Endothelial cell of umbilical vein (primary cell): ENCODE measurements at regions not wholly inside any gene's neighbourhood (a gene's known extent, or its start where the extent isn't known, plus 50 kb on each side); places are given as distances from the start of the nearest gene placed in this dataset.

ENCODE experiments used
- BruUV-seq: library from RNA; stranded (reverse); fragments of 400-500 nt; replicated peaks from 2 replicates; lab custom pipeline; 2021; lab: Mats Ljungman, UMichigan
- CTCF ChIA-PET: fragments of 300-600, 350-600 bp; sonication (Branson Sonifier 250); formaldehyde crosslinking; loops from one replicate; lab custom pipeline; 2021; ENCODE audit warnings: antibody characterized with exemption, inconsistent platforms; lab: Charles Lee
- POLR2A ChIA-PET: fragments of 300-600, 350-600 bp; sonication (Branson Sonifier 250); formaldehyde crosslinking; loops from one replicate; lab custom pipeline; 2021; ENCODE audit warnings: antibody characterized with exemption, inconsistent platforms; lab: Charles Lee
- DNase-seq: peaks from one replicate; pipeline ENCODE4 v3.0.0-alpha.2; 2011; ENCODE audit warnings: low read depth, low spot score
- FAIRE-seq: peaks from 2 replicates; lab custom pipeline; 2011; peaks lifted over from hg19 to GRCh38; lab: Jason Lieb, UNC
- H2AFZ ChIP-seq: 2 replicates; pipeline ENCODE4 v1.6.0; 2012; ENCODE audit warnings: low read depth, low read length, control low read depth, inconsistent platforms
- H3K27ac ChIP-seq: 2 replicates; pipeline ENCODE4 v1.5.1; 2011; ENCODE audit warnings: low read depth, mild to moderate bottlenecking, control low read depth, low read length, moderate library complexity; ENCODE audit not compliant: insufficient read depth
- H3K27me3 ChIP-seq, 2 experiments: 2 replicates each; pipeline versions ENCODE4 v1.6.0 to v1.6.1; 2011; ENCODE audit warnings: low read length in 2 of 2, mixed read lengths in 1 of 2; ENCODE audit not compliant: control insufficient read depth in 2 of 2, insufficient read depth in 2 of 2
- H3K36me3 ChIP-seq, 2 experiments: 2 replicates in 1 of 2; 3 replicates in 1 of 2; pipeline ENCODE4 v1.5.1; 2011; ENCODE audit warnings: low read length in 2 of 2, mild to moderate bottlenecking in 1 of 2, moderate library complexity in 1 of 2; ENCODE audit not compliant: control insufficient read depth in 2 of 2, insufficient read depth in 2 of 2; ENCODE audit errors: extremely low read depth in 1 of 2
- H3K4me1 ChIP-seq: 3 replicates; pipeline ENCODE4 v1.5.1; 2011; ENCODE audit warnings: mild to moderate bottlenecking, low read length; ENCODE audit not compliant: control insufficient read depth, insufficient read depth; ENCODE audit errors: extremely low read depth
- H3K4me2 ChIP-seq: 2 replicates; pipeline ENCODE4 v1.6.1; 2011; ENCODE audit warnings: low read length, control low read depth, mixed read lengths; ENCODE audit not compliant: insufficient read depth
- H3K4me3 ChIP-seq, 3 experiments: fragments of 200-600 bp in 1 of 3; sonication (generic), shearing (Covaris generic) in 1 of 3; replicated peaks in 1 of 3; 2 replicates each; pipeline ENCODE4 v1.5.1; 2011 to 2016; ENCODE audit warnings: control low read depth in 3 of 3, low read length in 3 of 3, mild to moderate bottlenecking in 2 of 3, inconsistent platforms in 1 of 3, low read depth in 1 of 3, moderate library complexity in 1 of 3; ENCODE audit not compliant: insufficient read depth in 1 of 3
- H3K79me2 ChIP-seq: 2 replicates; pipeline ENCODE4 v1.6.0; 2012; ENCODE audit warnings: low read length, inconsistent platforms; ENCODE audit not compliant: control insufficient read depth, insufficient read depth
- H3K9ac ChIP-seq: replicated peaks from 2 replicates; pipeline ENCODE3; 2011; ENCODE audit warnings: low read length, control low read depth; ENCODE audit not compliant: insufficient read depth; ENCODE audit errors: extremely low read depth
- H3K9me1 ChIP-seq: replicated peaks from 3 replicates; pipeline ENCODE4 v1.6.0; 2011; ENCODE audit warnings: mild to moderate bottlenecking, low read length; ENCODE audit not compliant: control insufficient read depth, insufficient read depth; ENCODE audit errors: extremely low read depth
- H3K9me3 ChIP-seq: replicated peaks from 2 replicates; pipeline ENCODE4 v1.5.1; 2012; ENCODE audit warnings: low read length, inconsistent platforms; ENCODE audit not compliant: control insufficient read depth, insufficient read depth
- H4K20me1 ChIP-seq: replicated peaks from 2 replicates; pipeline ENCODE3; 2011; ENCODE audit warnings: mild to moderate bottlenecking, low read length; ENCODE audit not compliant: control insufficient read depth, insufficient read depth; ENCODE audit errors: extremely low read depth
- EZH2 ChIP-seq: IDR thresholded peaks from 2 replicates; pipeline ENCODE4 v1.6.1; 2012; ENCODE audit warnings: borderline replicate concordance, low read depth, mild to moderate bottlenecking, moderate library complexity, low read length, inconsistent platforms; ENCODE audit not compliant: severe bottlenecking
- FOS ChIP-seq: IDR thresholded peaks from 2 replicates; pipeline ENCODE4 v1.6.1; 2011; ENCODE audit warnings: mild to moderate bottlenecking, low read length, moderate library complexity, borderline replicate concordance; ENCODE audit not compliant: insufficient read depth
- GATA2 ChIP-seq: IDR thresholded peaks from 2 replicates; pipeline ENCODE4 v1.7.0; 2011; ENCODE audit warnings: low read depth, mild to moderate bottlenecking, moderate library complexity, mixed read lengths, low read length; ENCODE audit not compliant: insufficient read length, insufficient read depth
- JUN ChIP-seq: IDR thresholded peaks from 2 replicates; pipeline ENCODE4 v1.6.1; 2011; ENCODE audit warnings: borderline replicate concordance, low read depth; ENCODE audit not compliant: insufficient read length, insufficient read depth
- MAX ChIP-seq: IDR thresholded peaks from 2 replicates; pipeline ENCODE4 v1.6.1; 2011; ENCODE audit not compliant: insufficient read depth, insufficient read length
- MYC ChIP-seq: IDR thresholded peaks from one replicate; pipeline ENCODE4 v1.6.1; 2011; ENCODE audit warnings: mild to moderate bottlenecking, low read depth, low read length
- POLR2A ChIP-seq: IDR thresholded peaks from 2 replicates; pipeline ENCODE4 v1.6.1; 2012; ENCODE audit warnings: low read depth, mild to moderate bottlenecking, control low read depth, low read length
- POLR2AphosphoS5 ChIP-seq: IDR thresholded peaks from 2 replicates; pipeline ENCODE4 v1.6.1; 2012; ENCODE audit warnings: low read depth, mild to moderate bottlenecking, control low read depth, low read length, moderate library complexity; ENCODE audit not compliant: insufficient read depth
- dilution Hi-C: fragments of 300-500 bp; cut with MboI; formaldehyde crosslinking; loops from one replicate; pipeline ENCODE4 v1.15.0; 2019; ENCODE audit warnings: low sequenced_read_pairs; ENCODE audit not compliant: extremely low pct_ligation_motif_present
- intact Hi-C: fragments of 100-400 bp; cut with micrococcal nuclease; formaldehyde crosslinking; loops from one replicate; pipeline ENCODE4 v1.10.0; 2022
- TF ChIP-seq, protein P1 (sequence below), 2 donors: IDR thresholded peaks; 1 replicate in 1 of 2; 2 replicates in 1 of 2; pipeline ENCODE4 v1.5.1; 2011; ENCODE audit warnings: low read length in 2 of 2, mild to moderate bottlenecking in 2 of 2, moderate library complexity in 2 of 2, control low read depth in 1 of 2, inconsistent platforms in 1 of 2, low read depth in 1 of 2; ENCODE audit not compliant: insufficient read depth in 1 of 2; ENCODE audit errors: extremely low read depth in 1 of 2

DNA sequence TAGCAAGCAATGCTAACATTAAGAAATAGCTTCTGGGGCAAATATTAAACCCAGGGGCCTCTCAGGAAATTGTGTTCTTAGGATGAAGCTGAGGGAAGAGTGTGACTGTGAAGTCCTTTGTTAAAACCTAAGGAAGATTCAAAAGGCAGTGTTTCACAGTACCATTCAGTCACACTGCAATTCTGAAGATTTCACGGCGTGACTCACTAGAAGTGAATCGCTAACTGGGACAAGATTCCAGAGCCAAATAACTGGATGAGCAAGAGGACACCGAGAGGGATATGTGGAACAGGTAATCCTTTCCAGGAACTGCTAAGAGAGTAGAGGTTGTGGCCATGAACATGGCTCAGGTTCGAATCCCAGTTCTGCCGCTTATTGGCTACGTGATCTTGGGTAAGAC lies 61.8 kb upstream of the SMAD3 start:
- Histone ChIP-seq H3K27me3 (no peaks in the 10 kb centered on the region), H3K9me3 (no peaks in the 10 kb centered on the region), H4K20me1 (no peaks in the 10 kb centered on the region), H3K27ac (no peak overlapping the region), H3K9me1 (no peaks in the 10 kb centered on the region), H3K36me3 (no peaks in the 10 kb centered on the region), H3K4me3 (no peak overlapping the region), H3K4me1 (peaks cover 7% of the 10 kb centered on the region), H3K4me2 (no peak overlapping the region), H3K9ac (no peak overlapping the region), H3K79me2 (no peaks in the 10 kb centered on the region), H2AFZ (no peak overlapping the region)
- FAIRE-seq (no peak), DNase-seq (no peak)
- dilution Hi-C loops, result no loop called here
- intact Hi-C loops, result no loop called here
- ChIA-PET POLR2A (no interaction called here), CTCF (interaction anchor here (0.7 kb wide), 1 partner anchor 93 kb away, joined by 3 read pairs; no protein-coding TSS in a partner anchor)
- BruUV-seq, result no TSS peak
- TF ChIP-seq, protein P1, sequence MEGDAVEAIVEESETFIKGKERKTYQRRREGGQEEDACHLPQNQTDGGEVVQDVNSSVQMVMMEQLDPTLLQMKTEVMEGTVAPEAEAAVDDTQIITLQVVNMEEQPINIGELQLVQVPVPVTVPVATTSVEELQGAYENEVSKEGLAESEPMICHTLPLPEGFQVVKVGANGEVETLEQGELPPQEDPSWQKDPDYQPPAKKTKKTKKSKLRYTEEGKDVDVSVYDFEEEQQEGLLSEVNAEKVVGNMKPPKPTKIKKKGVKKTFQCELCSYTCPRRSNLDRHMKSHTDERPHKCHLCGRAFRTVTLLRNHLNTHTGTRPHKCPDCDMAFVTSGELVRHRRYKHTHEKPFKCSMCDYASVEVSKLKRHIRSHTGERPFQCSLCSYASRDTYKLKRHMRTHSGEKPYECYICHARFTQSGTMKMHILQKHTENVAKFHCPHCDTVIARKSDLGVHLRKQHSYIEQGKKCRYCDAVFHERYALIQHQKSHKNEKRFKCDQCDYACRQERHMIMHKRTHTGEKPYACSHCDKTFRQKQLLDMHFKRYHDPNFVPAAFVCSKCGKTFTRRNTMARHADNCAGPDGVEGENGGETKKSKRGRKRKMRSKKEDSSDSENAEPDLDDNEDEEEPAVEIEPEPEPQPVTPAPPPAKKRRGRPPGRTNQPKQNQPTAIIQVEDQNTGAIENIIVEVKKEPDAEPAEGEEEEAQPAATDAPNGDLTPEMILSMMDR (IDR thresholded peaks at IDR 0.05; ENCODE audit: extremely low read depth in 1 of 2, insufficient read depth in 1 of 2, low read depth in 1 of 2, low read length in 2 of 2), result no peak
- TF ChIP-seq JUN, result no peak
- TF ChIP-seq MAX, result no peak
- TF ChIP-seq GATA2, result no peak
- TF ChIP-seq POLR2A, result no peak
- TF ChIP-seq FOS, result no peak
- TF ChIP-seq MYC, result no peak
- TF ChIP-seq EZH2, result no peak
- no peak for TF ChIP-seq POLR2AphosphoS5
